HepG2 (cell line): ENCODE measurements at regions not wholly inside any gene's neighbourhood (a gene's known extent, or its start where the extent isn't known, plus 50 kb on each side); places are given as distances from the start of the nearest gene placed in this dataset.

Source experiments
- ATAC-seq: fragments of 200-7000 bp; cut with Tn5 transposase; 3 replicates; pipeline ENCODE4 v1.9.1; 2020; ENCODE audit warnings: mild to moderate bottlenecking, moderate library complexity
- BruUV-seq: library from RNA; stranded (reverse); fragments of 400-500 nt; replicated peaks from 2 replicates; lab custom pipeline; 2021; lab: Mats Ljungman, UMichigan
- CTCF ChIA-PET: fragments of 300-600 bp; formaldehyde crosslinking; extraction: SDS; loops from one replicate; lab custom pipeline; 2021; ENCODE audit warnings: low total read pairs, inconsistent platforms, low intra/inter-chr PET ratio; lab: Yijun Ruan, JAX
- POLR2A ChIA-PET: fragments of 350-600 bp; sonication (Branson Sonifier 250); formaldehyde crosslinking; loops from one replicate; lab custom pipeline; 2020; ENCODE audit warnings: antibody characterized with exemption, inconsistent platforms; lab: Yijun Ruan, JAX
- DNase-seq: peaks from one replicate; pipeline ENCODE4 v3.0.0-alpha.2; 2015; ENCODE audit warnings: low spot score
- FAIRE-seq: peaks from 3 replicates; lab custom pipeline; 2011; peaks lifted over from hg19 to GRCh38; lab: Jason Lieb, UNC
- H2AFZ ChIP-seq: one replicate; pipeline ENCODE4 v1.6.1; 2011; ENCODE audit warnings: low read length, inconsistent platforms
- H3K27ac ChIP-seq: fragments of 300-600 bp; 3 replicates; pipeline ENCODE4 v1.8.0; 2011; ENCODE audit warnings: mixed run types, mild to moderate bottlenecking, mixed read lengths, low read length, inconsistent platforms; ENCODE audit not compliant: insufficient read depth; ENCODE audit errors: extremely low read length
- H3K27me3 ChIP-seq, 2 experiments: fragments of 200-600 bp in 1 of 2; 2 replicates in 1 of 2; 3 replicates in 1 of 2; pipeline versions ENCODE4 v1.6.0 to v1.8.0; 2011; ENCODE audit warnings: low read length in 2 of 2, mild to moderate bottlenecking in 2 of 2, moderate library complexity in 2 of 2, inconsistent platforms in 1 of 2; ENCODE audit not compliant: insufficient read depth in 2 of 2, control insufficient read depth in 1 of 2
- H3K36me3 ChIP-seq, 2 experiments: fragments of 200-600 bp in 1 of 2; replicated peaks in 1 of 2; 2 replicates in 1 of 2; 3 replicates in 1 of 2; pipeline versions ENCODE4 v1.5.1 to v1.8.0; 2011; ENCODE audit warnings: low read length in 2 of 2, inconsistent platforms in 1 of 2; ENCODE audit not compliant: insufficient read depth in 2 of 2, control insufficient read depth in 1 of 2
- H3K4me1 ChIP-seq: 2 replicates; pipeline ENCODE4 v1.5.1; 2012; ENCODE audit warnings: low read length, inconsistent platforms; ENCODE audit not compliant: insufficient read depth
- H3K4me2 ChIP-seq: 2 replicates; pipeline ENCODE4 v1.6.0; 2011; ENCODE audit warnings: low read depth, low read length, inconsistent platforms
- H3K4me3 ChIP-seq, 3 experiments: fragments of 200-600 bp in 1 of 3; sonication (generic), shearing (Covaris generic) in 1 of 3; replicated peaks in 1 of 3; 2 replicates each; pipeline ENCODE4 v1.5.1; 2011 to 2016; ENCODE audit warnings: low read length in 3 of 3, inconsistent platforms in 2 of 3, low read depth in 2 of 3, mild to moderate bottlenecking in 2 of 3, control low read depth in 1 of 3, mixed read lengths in 1 of 3; ENCODE audit not compliant: insufficient read depth in 1 of 3
- H3K79me2 ChIP-seq: one replicate; pipeline ENCODE4 v1.6.1; 2011; ENCODE audit warnings: low read length, inconsistent platforms; ENCODE audit not compliant: insufficient read depth
- H3K9ac ChIP-seq: 2 replicates; pipeline ENCODE4 v1.6.0; 2011; ENCODE audit warnings: mild to moderate bottlenecking, low read depth, low read length, inconsistent platforms; ENCODE audit not compliant: insufficient read depth
- H3K9me3 ChIP-seq: 2 replicates; pipeline ENCODE4 v1.5.1; 2012; ENCODE audit warnings: mild to moderate bottlenecking, low read length
- H4K20me1 ChIP-seq: 2 replicates; pipeline ENCODE4 v1.6.0; 2011; ENCODE audit warnings: inconsistent platforms, mild to moderate bottlenecking, low read length, moderate library complexity; ENCODE audit not compliant: insufficient read depth
- U2AF2 ChIP-seq: fragments of 200-400 bp; formaldehyde crosslinking; IDR thresholded peaks from 2 replicates; pipeline ENCODE4 v1.6.1; 2017; ENCODE audit warnings: low read depth, mild to moderate bottlenecking, low read length
- XRCC5 ChIP-seq: fragments of 200-400 bp; formaldehyde crosslinking; optimal IDR thresholded peaks from 2 replicates; pipeline ENCODE3; 2017; ENCODE audit warnings: mild to moderate bottlenecking, low read length
- ZNF3 ChIP-seq: IDR thresholded peaks from 2 replicates; pipeline ENCODE4 v1.7.0; 2017; ENCODE audit warnings: inconsistent platforms
- WGBS: methylation state at CpG from one replicate; pipeline ENCODE4 v1.1.6; 2017; ENCODE audit warnings: low lambda C conversion rate; 5-methylcytosine and 5-hydroxymethylcytosine counted together
- in situ Hi-C: cut with HindIII; loops from 2 replicates; pipeline ENCODE4 v1.10.0; 2017; ENCODE audit warnings: low pct_unique_long_range_greater_than_20kb; ENCODE audit not compliant: extremely low pct_ligation_motif_present
- intact Hi-C: fragments of 100-400 bp; cut with micrococcal nuclease; formaldehyde crosslinking; loops from one replicate; pipeline ENCODE4 v1.10.0; 2022; ENCODE audit not compliant: unreplicated experiment
- TF ChIP-seq, protein P1 (sequence below): sonication (generic); formaldehyde crosslinking; IDR thresholded peaks from 2 replicates; pipeline ENCODE4 v1.9.0; 2021; ENCODE audit warnings: missing genetic modification reagents, borderline replicate concordance

DNA sequence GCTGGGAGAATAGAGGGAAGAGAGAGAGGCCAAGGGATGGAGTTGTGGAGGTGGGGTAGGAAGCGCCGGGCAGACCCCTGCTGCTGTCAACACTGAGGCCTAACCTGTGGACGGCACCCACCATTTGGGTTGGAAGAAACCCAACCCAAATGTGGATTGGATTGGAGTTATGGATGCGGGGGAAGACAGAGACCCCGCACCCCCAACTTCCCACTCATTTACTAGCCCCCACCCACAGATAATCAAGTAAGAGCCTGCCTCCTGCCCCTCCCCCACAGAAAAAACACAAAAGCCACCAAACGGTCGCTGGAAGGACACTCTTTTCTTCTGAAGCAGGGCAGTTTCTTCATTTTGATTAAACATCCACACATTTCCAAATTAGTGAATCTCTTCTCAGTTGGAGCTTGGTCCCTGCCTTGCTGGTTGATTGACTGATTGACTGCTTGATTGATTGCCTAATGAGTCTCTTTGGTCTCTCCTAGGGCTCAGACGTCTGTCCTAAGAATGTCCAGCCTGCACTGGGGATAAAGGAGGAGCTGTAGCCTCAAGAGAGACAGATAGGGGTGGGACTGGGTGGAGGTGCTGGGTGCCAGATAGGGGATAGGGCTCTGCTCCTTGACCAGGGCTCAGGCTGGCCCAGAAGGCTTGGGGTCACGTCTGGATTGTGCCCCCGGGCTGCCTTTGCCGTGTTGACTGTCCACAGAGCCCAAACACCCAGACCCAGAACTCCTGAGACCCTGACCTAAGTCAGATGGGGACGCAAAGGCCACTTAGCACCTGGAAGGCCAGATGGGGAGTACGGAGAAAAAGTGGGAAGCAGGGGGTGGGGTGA, 74.9 kb upstream of the FOXP4 start:
- no TSS peak for BruUV-seq
- FAIRE-seq (no peak), DNase-seq (no peak), ATAC-seq (no peak)
- peaks cover 11 to 57% of the 10 kb centered on the region in 2 experiments for H3K27me3 ChIP-seq
- TF ChIP-seq ZNF3 (CRISPR knock-in tag) (peak; percentile 77; the same call in 1 of the 2 replicates), U2AF2 (no peak), XRCC5 (no peak)
- TF ChIP-seq, protein P1, sequence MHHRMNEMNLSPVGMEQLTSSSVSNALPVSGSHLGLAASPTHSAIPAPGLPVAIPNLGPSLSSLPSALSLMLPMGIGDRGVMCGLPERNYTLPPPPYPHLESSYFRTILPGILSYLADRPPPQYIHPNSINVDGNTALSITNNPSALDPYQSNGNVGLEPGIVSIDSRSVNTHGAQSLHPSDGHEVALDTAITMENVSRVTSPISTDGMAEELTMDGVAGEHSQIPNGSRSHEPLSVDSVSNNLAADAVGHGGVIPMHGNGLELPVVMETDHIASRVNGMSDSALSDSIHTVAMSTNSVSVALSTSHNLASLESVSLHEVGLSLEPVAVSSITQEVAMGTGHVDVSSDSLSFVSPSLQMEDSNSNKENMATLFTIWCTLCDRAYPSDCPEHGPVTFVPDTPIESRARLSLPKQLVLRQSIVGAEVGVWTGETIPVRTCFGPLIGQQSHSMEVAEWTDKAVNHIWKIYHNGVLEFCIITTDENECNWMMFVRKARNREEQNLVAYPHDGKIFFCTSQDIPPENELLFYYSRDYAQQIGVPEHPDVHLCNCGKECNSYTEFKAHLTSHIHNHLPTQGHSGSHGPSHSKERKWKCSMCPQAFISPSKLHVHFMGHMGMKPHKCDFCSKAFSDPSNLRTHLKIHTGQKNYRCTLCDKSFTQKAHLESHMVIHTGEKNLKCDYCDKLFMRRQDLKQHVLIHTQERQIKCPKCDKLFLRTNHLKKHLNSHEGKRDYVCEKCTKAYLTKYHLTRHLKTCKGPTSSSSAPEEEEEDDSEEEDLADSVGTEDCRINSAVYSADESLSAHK (CRISPR knock-in tag), result no peak
- POLR2A ChIA-PET, result interaction anchor here (1.0 to 1.2 kb wide), 3 partner anchors 17 to 107 kb away, joined by 3 to 5 read pairs (median 4); no protein-coding TSS in a partner anchor
- H3K27ac ChIP-seq, result no peak overlapping the region
- 48% methylated on average over 13 of the region's 13 CpGs for WGBS
- intact Hi-C loops (no loop called here), in situ Hi-C loops (no loop called here)
- H4K20me1 ChIP-seq, result no peaks in the 10 kb centered on the region
- CTCF ChIA-PET, result no interaction called here
- H3K79me2 ChIP-seq, result no peaks in the 10 kb centered on the region
- no peaks in the 10 kb centered on the region for H3K9me3 ChIP-seq
- no peaks in the 10 kb centered on the region for H3K36me3 ChIP-seq
- no peak overlapping the region for H3K4me3 ChIP-seq
- H3K9ac ChIP-seq, result no peak overlapping the region
- no peak overlapping the region for H2AFZ ChIP-seq
- H3K4me2 ChIP-seq, result no peak overlapping the region
- H3K4me1 ChIP-seq, result peaks cover 44% of the 10 kb centered on the region
